ENCODE measurements at regions not wholly inside any gene's neighbourhood (a gene's known extent, or its start where the extent isn't known, plus 50 kb on each side); places are given as distances from the start of the nearest gene placed in this dataset.
"Not testable (repeated sequence)": the region's sequence is repeated elsewhere in the genome, so short reads cannot be mapped to it uniquely, and the experiment has no call there.

DNA sequence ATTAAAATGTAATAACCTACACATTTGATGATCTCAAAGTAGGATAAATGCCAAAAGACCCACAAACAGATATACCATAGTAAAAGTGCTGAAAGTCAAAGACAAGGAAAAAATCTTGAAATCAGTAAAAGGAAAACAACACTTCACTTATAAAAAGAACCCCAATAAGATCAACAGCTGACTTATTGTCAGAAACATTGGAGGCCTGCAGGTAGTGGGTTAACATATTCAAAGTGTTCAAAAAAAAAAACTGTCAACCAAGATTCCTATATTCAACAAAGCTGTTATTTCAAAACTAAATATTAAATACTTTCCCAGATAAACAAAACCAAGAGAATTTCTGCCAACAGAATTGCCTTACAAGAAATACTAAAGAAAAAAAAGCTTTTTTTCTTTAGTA is 347.1 kb downstream of the GUCY2F start:
- CTCF ChIA-PET, result no interaction called here
- H3K9me3 Mint-ChIP-seq, result peaks cover 9% of the 10 kb centered on the region
- POLR2A ChIA-PET, result no interaction called here
- no peak for DNase-seq
- intact Hi-C loops (cut with micrococcal nuclease), result no loop called here
- no peak overlapping the region for H3K27ac Mint-ChIP-seq
- H3K36me3 Mint-ChIP-seq, result no peaks in the 10 kb centered on the region
- H3K4me3 Mint-ChIP-seq, result no peak overlapping the region
- no peaks in the 10 kb centered on the region for H3K27me3 Mint-ChIP-seq
- no peaks in the 10 kb centered on the region for H3K4me1 Mint-ChIP-seq (ENCODE audit: low read depth)

DNA sequence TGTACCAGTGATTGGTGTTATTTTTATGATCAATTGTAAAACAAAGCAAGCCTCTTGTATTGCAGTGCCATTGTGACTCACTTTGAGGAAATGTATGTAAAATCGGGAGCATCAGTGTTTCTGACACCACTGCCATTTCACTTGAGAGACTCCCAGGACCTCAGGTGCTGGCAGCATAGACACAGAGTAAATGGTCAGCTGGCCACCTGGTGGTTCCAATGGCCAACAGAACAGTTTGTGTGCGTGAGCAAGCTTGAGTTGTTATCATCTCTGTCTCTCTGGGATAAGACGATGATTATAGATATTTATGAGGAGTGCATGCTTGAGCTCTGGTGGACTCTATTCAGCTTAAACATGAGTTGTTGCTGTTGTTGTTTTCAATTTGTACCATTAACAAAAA is 356.6 kb downstream of the GUCY2F start:
- CTCF ChIA-PET, result no interaction called here
- Mint-ChIP-seq H3K36me3 (no peaks in the 10 kb centered on the region), H3K9me3 (peaks cover 2% of the 10 kb centered on the region), H3K4me1 (ENCODE audit: low read depth) (no peaks in the 10 kb centered on the region), H3K27me3 (no peaks in the 10 kb centered on the region), H3K27ac (no peak overlapping the region), H3K4me3 (no peak overlapping the region)
- POLR2A ChIA-PET, result no interaction called here
- intact Hi-C loops (cut with micrococcal nuclease), result no loop called here
- no peak for DNase-seq

DNA sequence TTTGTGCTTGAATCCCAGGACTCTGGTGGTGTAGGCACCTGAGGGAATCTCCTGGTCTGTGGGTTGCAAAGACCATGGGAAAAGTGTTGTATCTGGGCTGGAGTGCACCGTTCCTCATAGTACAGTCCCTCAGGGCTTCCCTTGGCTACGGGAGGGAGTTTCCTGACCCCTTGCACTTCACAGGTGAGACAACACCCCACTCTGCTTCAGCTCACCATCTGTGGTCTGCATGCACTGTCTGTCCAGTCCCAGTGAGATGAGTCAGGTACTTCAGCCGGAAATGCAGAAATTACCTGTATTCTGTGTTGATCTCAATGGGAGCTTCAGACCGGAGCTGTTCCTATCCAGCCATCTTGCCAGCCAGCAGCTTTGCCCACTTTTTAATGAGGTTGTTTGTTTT is 353.0 kb upstream of the IRS4 start:
- POLR2A ChIA-PET, result no interaction called here
- DNase-seq, result no peak
- Mint-ChIP-seq H3K9me3 (no peaks in the 10 kb centered on the region), H3K4me1 (ENCODE audit: low read depth) (no peaks in the 10 kb centered on the region), H3K4me3 (no peak overlapping the region), H3K36me3 (no peaks in the 10 kb centered on the region), H3K27ac (no peak overlapping the region), H3K27me3 (no peaks in the 10 kb centered on the region)
- CTCF ChIA-PET, result no interaction called here
- intact Hi-C loops (cut with micrococcal nuclease), result no loop called here

DNA sequence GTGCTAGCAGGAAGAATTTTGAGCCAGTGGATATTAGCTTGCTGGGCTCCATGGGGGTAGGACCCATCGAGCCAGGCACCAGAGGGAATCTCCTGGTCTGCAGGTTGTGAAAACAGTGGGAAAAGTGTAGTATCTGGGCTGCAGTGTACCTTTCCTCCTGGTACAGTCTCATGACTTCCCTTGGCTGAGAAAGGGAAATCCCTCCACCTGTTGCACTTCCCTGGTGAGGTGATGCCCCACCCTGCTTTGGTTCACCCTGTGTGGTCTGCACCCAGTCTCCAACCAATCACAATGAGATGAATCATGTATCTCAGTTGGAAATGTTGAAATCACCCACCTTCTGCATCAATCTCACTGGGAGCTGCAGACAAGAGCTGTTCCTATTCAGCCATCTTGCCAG is 341.4 kb upstream of the IRS4 start:
- H3K36me3 Mint-ChIP-seq, result no peaks in the 10 kb centered on the region
- H3K4me3 Mint-ChIP-seq, result no peak overlapping the region
- H3K27me3 Mint-ChIP-seq, result no peaks in the 10 kb centered on the region
- intact Hi-C loops (cut with micrococcal nuclease), result no loop called here
- no peaks in the 10 kb centered on the region for H3K4me1 Mint-ChIP-seq (ENCODE audit: low read depth)
- DNase-seq, result no peak
- no peaks in the 10 kb centered on the region for H3K9me3 Mint-ChIP-seq
- POLR2A ChIA-PET, result no interaction called here
- H3K27ac Mint-ChIP-seq, result no peak overlapping the region
- CTCF ChIA-PET, result no interaction called here

DNA sequence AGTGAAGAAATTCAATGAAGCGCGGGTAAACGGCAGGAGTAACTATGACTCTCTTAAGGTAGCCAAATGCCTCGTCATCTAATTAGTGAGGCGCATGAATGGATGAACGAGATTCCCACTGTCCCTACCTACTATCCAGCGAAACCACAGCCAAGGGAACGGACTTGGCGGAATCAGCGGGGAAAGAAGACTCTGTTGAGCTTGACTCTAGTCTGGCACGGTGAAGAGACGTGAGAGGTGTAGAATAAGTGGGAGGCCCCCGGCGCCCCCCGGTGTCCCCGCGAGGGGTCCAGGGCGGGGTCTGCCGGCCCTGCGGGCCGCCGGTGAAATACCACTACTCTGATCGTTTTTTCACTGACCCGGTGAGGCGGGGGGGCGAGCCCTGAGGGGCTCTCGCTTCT is 317.8 kb upstream of the IRS4 start:
- POLR2A ChIA-PET; intact Hi-C loops (cut with micrococcal nuclease); H3K4me3 Mint-ChIP-seq; H3K36me3 Mint-ChIP-seq; H3K27me3 Mint-ChIP-seq; H3K9me3 Mint-ChIP-seq; H3K27ac Mint-ChIP-seq; H3K4me1 Mint-ChIP-seq (ENCODE audit: low read depth); CTCF ChIA-PET: not testable (repeated sequence)
- peak; percentile 9 for DNase-seq

DNA sequence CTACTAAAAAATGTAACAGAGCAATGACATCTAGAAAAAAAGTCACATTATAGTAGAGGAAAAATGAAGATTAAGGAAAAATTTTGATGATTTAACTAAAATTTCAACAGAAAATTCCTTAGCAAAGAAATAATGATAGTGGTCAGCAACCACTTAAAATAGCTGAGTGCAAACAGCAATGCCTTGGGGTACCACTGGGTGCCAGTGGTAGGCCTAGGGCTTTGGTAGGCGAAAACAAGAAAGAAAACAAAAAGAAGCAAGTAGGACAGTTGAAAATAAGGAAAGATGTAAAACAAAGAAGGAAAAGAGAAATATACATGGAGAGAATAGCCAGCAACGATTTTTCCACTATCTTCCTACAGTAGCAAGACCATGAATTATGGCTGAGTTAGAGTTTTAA is 313.5 kb upstream of the IRS4 start:
- POLR2A ChIA-PET, result no interaction called here
- no peaks in the 10 kb centered on the region for H3K27me3 Mint-ChIP-seq

DNA sequence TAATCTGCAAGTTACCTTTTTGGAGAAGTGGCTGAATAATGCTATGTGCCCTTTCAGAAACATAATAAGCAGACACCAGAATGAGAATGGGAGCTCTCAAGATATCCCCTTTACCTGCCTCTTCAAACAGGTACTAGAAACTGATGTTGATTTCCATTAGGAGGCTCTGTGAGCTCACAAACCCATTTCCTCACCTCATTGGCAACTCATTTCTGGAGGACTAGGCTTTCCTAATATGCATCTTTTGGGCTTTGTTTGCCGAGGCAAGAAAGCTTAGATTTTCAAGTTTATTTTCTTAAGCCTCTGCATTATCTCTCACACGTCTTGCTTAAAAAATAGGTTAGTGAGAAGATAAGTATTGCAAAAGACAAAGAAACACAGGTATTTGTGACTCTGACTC is 313.1 kb upstream of the IRS4 start:
- H3K27ac Mint-ChIP-seq, result no peak overlapping the region
- no peaks in the 10 kb centered on the region for H3K4me1 Mint-ChIP-seq (ENCODE audit: low read depth)
- H3K9me3 Mint-ChIP-seq, result no peaks in the 10 kb centered on the region
- intact Hi-C loops (cut with micrococcal nuclease), result no loop called here
- ChIA-PET POLR2A (no interaction called here), CTCF (interaction anchor here (0.6 kb wide), 1 partner anchor 182 kb away, joined by 3 read pairs; no protein-coding TSS in a partner anchor)
- H3K4me3 Mint-ChIP-seq, result no peak overlapping the region
- no peaks in the 10 kb centered on the region for H3K27me3 Mint-ChIP-seq
- no peaks in the 10 kb centered on the region for H3K36me3 Mint-ChIP-seq
- no peak for DNase-seq

More for the DNA sequence above, 313.5 kb upstream of the IRS4 start:
- CTCF ChIA-PET, result interaction anchor here (0.6 kb wide), 1 partner anchor 182 kb away, joined by 3 read pairs; no protein-coding TSS in a partner anchor
- Mint-ChIP-seq H3K27ac (no peak overlapping the region), H3K36me3 (no peaks in the 10 kb centered on the region), H3K4me3 (no peak overlapping the region), H3K4me1 (ENCODE audit: low read depth) (no peaks in the 10 kb centered on the region), H3K9me3 (no peaks in the 10 kb centered on the region)
- intact Hi-C loops (cut with micrococcal nuclease), result no loop called here
- no peak for DNase-seq

DNA sequence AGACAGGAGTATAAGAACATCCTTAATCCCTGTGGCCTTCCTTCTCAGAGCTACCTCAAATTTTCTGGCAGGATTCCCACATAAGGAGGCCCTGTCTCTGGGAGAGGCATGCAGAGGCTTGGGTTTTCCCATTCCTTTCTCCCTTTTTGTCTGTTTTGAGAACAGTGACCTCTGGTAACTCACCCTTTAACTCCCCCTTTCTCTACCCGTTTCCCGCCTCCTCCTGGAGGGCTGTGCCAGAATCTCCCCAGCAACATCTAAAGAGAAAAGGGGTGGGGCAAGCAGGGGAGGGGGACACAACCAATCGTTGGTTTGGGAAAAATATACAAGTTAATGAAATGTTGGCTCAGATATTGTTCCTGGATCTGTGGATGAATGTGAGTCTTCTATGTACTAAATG is 303.7 kb upstream of the IRS4 start:
- Mint-ChIP-seq H3K27me3 (no peaks in the 10 kb centered on the region), H3K4me3 (no peak overlapping the region), H3K4me1 (ENCODE audit: low read depth) (no peaks in the 10 kb centered on the region), H3K27ac (no peak overlapping the region), H3K36me3 (no peaks in the 10 kb centered on the region), H3K9me3 (no peaks in the 10 kb centered on the region)
- DNase-seq, result no peak
- ChIA-PET POLR2A (no interaction called here), CTCF (no interaction called here)
- intact Hi-C loops (cut with micrococcal nuclease), result no loop called here

DNA sequence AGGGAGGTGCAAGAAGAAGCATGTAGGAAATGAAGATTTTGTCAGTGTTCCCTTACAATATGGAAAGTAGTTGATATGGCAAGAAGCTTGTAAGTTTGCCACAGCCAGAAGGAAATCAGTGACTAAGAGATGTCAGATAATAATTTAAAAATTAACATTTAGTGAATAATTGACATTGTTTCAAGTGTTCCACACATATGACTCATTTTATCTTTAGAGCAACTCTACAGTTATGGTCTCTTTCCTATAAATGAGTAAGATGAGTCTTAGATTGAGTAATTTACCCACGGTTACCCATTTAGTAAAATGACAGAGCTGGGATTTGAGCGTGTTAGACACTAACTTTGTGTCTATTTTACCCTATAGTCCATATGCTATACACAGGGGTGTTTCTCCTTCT is 300.3 kb upstream of the IRS4 start:
- Mint-ChIP-seq H3K4me1 (ENCODE audit: low read depth) (no peaks in the 10 kb centered on the region), H3K9me3 (no peaks in the 10 kb centered on the region), H3K27me3 (no peaks in the 10 kb centered on the region), H3K4me3 (no peak overlapping the region), H3K27ac (no peak overlapping the region), H3K36me3 (no peaks in the 10 kb centered on the region)
- no peak for DNase-seq
- intact Hi-C loops (cut with micrococcal nuclease), result no loop called here
- CTCF ChIA-PET, result no interaction called here
- POLR2A ChIA-PET, result no interaction called here

DNA sequence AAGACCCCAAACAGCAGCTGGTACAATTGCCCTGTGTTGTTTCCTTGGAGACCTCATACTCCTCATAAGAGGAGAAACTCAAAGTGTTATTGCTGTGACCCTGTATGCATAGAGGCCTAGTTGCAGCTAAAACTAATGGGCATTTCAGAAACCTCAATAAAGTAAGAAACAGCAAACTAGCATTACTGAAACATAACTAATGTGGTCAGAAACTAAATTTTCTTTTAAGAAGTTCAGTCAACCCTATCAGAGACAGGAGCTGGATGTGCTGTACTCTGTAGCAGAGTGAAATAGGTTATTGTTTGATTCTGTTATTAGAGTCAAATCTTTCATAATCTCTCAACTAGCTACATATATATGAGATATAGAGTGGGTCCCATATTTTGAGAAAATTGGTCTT is 257.5 kb upstream of the IRS4 start:
- no peak overlapping the region for H3K27ac Mint-ChIP-seq
- no peaks in the 10 kb centered on the region for H3K27me3 Mint-ChIP-seq
- ChIA-PET CTCF (no interaction called here), POLR2A (no interaction called here)
- no peaks in the 10 kb centered on the region for H3K36me3 Mint-ChIP-seq
- H3K4me1 Mint-ChIP-seq (ENCODE audit: low read depth), result no peaks in the 10 kb centered on the region
- intact Hi-C loops (cut with micrococcal nuclease), result no loop called here
- DNase-seq, result no peak
- H3K9me3 Mint-ChIP-seq, result peaks cover 7% of the 10 kb centered on the region
- no peak overlapping the region for H3K4me3 Mint-ChIP-seq

DNA sequence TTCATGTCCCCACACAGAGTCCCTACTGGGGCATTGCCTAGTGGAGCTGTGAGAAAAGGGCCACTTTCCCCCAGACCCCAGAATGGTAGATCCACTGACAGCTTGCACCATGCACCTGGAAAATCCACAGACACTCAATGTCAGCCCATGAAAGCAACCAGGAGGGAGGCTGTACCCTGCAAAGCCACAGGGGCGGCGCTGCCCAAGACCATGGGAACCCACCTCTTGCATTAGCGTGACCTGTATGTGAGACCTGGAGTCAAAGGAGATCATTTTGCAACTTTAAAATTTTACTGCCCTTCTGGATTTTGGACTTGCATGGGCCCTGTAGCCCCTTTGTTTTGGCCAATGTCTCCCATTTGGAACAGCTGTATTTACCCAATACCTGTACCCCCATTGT is 236.5 kb upstream of the IRS4 start:
- POLR2A ChIA-PET; H3K9me3 Mint-ChIP-seq; H3K4me1 Mint-ChIP-seq (ENCODE audit: low read depth); CTCF ChIA-PET; H3K36me3 Mint-ChIP-seq; DNase-seq; H3K27ac Mint-ChIP-seq; H3K27me3 Mint-ChIP-seq; H3K4me3 Mint-ChIP-seq; intact Hi-C loops (cut with micrococcal nuclease): not testable (repeated sequence)

DNA sequence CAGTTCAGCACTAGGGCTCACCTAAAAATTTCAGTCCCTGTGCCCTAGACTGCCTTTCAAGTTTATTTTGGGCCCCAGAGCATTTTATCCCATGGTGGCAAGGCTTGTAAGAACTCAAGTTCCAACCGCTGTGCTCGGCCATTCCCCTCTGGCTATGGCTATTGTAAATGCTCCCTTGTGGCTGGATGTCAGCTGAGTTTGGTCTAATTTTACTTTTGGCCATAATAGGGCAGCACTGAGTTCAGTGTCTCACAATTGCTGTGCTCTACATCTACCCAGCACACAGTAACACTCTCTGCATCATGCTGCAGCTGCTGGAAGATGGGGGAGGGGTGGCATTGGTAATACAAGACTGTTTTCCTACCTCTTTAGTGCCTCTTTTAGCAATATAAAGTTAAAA is 210.8 kb upstream of the IRS4 start:
- ChIA-PET CTCF (no interaction called here), POLR2A (no interaction called here)
- Mint-ChIP-seq H3K27me3 (no peaks in the 10 kb centered on the region), H3K4me1 (ENCODE audit: low read depth) (no peaks in the 10 kb centered on the region), H3K9me3 (peaks cover 3% of the 10 kb centered on the region), H3K4me3 (no peak overlapping the region), H3K27ac (no peak overlapping the region), H3K36me3 (no peaks in the 10 kb centered on the region)
- intact Hi-C loops (cut with micrococcal nuclease), result no loop called here
- no peak for DNase-seq

DNA sequence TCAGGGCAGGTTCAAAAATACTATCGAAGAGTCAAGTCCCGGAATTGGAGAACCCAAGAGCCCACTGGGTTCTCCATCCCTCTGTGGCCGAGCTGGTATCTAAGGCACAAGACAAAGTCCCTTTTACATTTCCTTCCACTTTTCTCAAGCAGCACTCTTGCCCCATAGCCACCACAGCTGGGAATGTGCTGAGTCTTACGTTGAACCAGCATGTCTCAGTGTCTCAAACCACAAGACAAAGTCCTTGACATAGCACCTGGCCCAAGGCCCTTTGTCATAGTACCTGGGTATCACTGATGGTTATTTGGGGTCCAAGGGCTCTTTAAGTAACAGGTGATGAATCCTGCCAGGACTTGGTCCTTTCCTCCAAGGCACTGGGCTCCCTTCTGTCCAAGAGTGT is 210.2 kb upstream of the IRS4 start:
- Mint-ChIP-seq H3K27me3 (no peaks in the 10 kb centered on the region), H3K9me3 (peaks cover 3% of the 10 kb centered on the region), H3K36me3 (no peaks in the 10 kb centered on the region), H3K4me3 (no peak overlapping the region), H3K27ac (no peak overlapping the region), H3K4me1 (ENCODE audit: low read depth) (no peaks in the 10 kb centered on the region)
- POLR2A ChIA-PET, result no interaction called here
- intact Hi-C loops (cut with micrococcal nuclease), result no loop called here
- no peak for DNase-seq
- CTCF ChIA-PET, result no interaction called here

DNA sequence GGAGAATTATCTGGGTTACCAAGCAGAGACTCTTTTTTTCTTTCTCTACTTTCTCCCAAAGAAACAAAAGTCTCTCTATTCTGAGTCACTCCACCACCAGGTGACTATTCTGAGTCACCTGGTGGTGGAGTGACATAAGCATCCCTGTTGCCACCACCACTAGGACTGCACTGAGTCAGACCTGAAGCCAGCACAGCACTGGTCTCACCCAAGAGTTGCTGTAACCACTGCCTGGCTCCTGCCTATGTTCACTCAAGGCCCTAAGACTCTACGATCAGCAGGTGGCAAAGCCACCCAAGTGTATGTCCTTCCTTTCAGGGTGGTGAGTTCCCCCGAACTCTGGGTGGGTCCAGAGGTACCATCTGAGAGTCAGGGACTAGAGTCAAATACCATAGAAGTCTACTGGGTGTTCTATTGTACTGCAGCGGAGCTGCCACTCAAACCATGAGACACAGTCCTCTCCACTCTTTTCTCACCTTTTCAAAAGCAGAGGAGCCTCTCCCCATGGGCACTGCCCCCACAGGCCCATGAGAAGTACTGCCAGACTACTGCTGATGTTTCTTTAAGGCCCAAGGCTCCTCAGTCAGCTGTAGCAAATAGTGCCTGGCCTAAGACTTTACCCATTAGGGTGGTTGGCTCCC is 209.6 kb upstream of the IRS4 start:
- no peak overlapping the region for H3K27ac Mint-ChIP-seq
- POLR2A ChIA-PET, result no interaction called here
- H3K9me3 Mint-ChIP-seq, result peaks cover 3% of the 10 kb centered on the region
- no peaks in the 10 kb centered on the region for H3K4me1 Mint-ChIP-seq (ENCODE audit: low read depth)
- peak; percentile 8 for DNase-seq
- CTCF ChIA-PET, result no interaction called here
- no peaks in the 10 kb centered on the region for H3K36me3 Mint-ChIP-seq
- no peak overlapping the region for H3K4me3 Mint-ChIP-seq
- intact Hi-C loops (cut with micrococcal nuclease), result no loop called here
- no peaks in the 10 kb centered on the region for H3K27me3 Mint-ChIP-seq

Data from activated CD4-positive, alpha-beta memory T cell treated with anti-CD3 and anti-CD28 coated beads for 36 hours (primary cell).